ENCODE measurements at regions not wholly inside any gene's neighbourhood (a gene's known extent, or its start where the extent isn't known, plus 50 kb on each side); places are given as distances from the start of the nearest gene placed in this dataset.

GRCh38 chr2:106695919-106696318 lies 190.0 kb downstream of the ST6GAL2 start:
- H3K36me3 ChIP-seq (ENCODE audit: insufficient read depth, low read length), result no peaks in the 10 kb centered on the region
- BruUV-seq (replicated peaks), result no TSS peak
- no peaks in the 10 kb centered on the region for H4K20me1 ChIP-seq (ENCODE audit: insufficient read depth, low read length)
- DNase-seq (ENCODE audit: low spot score), result no peak
- ChIA-PET CTCF (ENCODE audit: unreplicated experiment) (no interaction called here), POLR2A (no interaction called here)
- H3K4me2 ChIP-seq (ENCODE audit: low read length), result no peak overlapping the region
- no peaks in the 10 kb centered on the region for H3K4me1 ChIP-seq (ENCODE audit: insufficient read depth, low read length, poor library complexity, severe bottlenecking)
- no peaks in the 10 kb centered on the region for H3K9me2 ChIP-seq (ENCODE audit: insufficient read depth, low read length)
- intact Hi-C loops (cut with micrococcal nuclease; ENCODE audit: unreplicated experiment), result no loop called here
- no peaks in the 10 kb centered on the region for H3K79me2 ChIP-seq (ENCODE audit: insufficient read depth, low read depth, low read length)
- no peaks in the 10 kb centered on the region for H3K9me3 ChIP-seq (ENCODE audit: low read length)
- H2AFZ ChIP-seq (ENCODE audit: low read length), result no peak overlapping the region
- H3K27ac ChIP-seq (ENCODE audit: low read depth, low read length, poor library complexity, severe bottlenecking), result no peak overlapping the region
- H3K4me3 ChIP-seq (ENCODE audit: low read depth, low read length, poor library complexity, severe bottlenecking), result no peak overlapping the region
- TF ChIP-seq EZH2phosphoT487 (IDR thresholded peaks at IDR 0.05; ENCODE audit: borderline replicate concordance, low read depth, low read length) (no peak), CTCF (conservative IDR thresholded peaks at IDR 0.05; ENCODE audit: low read length) (no peak)

GRCh38 chr2:106700616-106701015 lies 185.4 kb downstream of the ST6GAL2 start:
- ChIA-PET POLR2A (no interaction called here), CTCF (ENCODE audit: unreplicated experiment) (no interaction called here)
- H3K4me3 ChIP-seq (ENCODE audit: low read depth, low read length, poor library complexity, severe bottlenecking), result no peak overlapping the region
- intact Hi-C loops (cut with micrococcal nuclease; ENCODE audit: unreplicated experiment), result no loop called here
- no peak for DNase-seq (ENCODE audit: low spot score)
- no peaks in the 10 kb centered on the region for H3K79me2 ChIP-seq (ENCODE audit: insufficient read depth, low read depth, low read length)
- no peaks in the 10 kb centered on the region for H3K9me3 ChIP-seq (ENCODE audit: low read length)
- H3K4me1 ChIP-seq (ENCODE audit: insufficient read depth, low read length, poor library complexity, severe bottlenecking), result no peaks in the 10 kb centered on the region
- no peak for TF ChIP-seq CTCF (conservative IDR thresholded peaks at IDR 0.05; ENCODE audit: low read length)
- TF ChIP-seq EZH2phosphoT487 (IDR thresholded peaks at IDR 0.05; ENCODE audit: borderline replicate concordance, low read depth, low read length), result no peak
- H4K20me1 ChIP-seq (ENCODE audit: insufficient read depth, low read length), result no peaks in the 10 kb centered on the region
- no peak overlapping the region for H3K27ac ChIP-seq (ENCODE audit: low read depth, low read length, poor library complexity, severe bottlenecking)
- H2AFZ ChIP-seq (ENCODE audit: low read length), result no peak overlapping the region
- no peak overlapping the region for H3K4me2 ChIP-seq (ENCODE audit: low read length)
- no peaks in the 10 kb centered on the region for H3K36me3 ChIP-seq (ENCODE audit: insufficient read depth, low read length)
- no peaks in the 10 kb centered on the region for H3K9me2 ChIP-seq (ENCODE audit: insufficient read depth, low read length)
- no TSS peak for BruUV-seq (replicated peaks)

- H3K9me3 ChIP-seq (ENCODE audit: low read length), result no peaks in the 10 kb centered on the region
Measured at GRCh38 chr2:106701203-106702022, 184.6 kb downstream of the ST6GAL2 start.

More at GRCh38 chr2:106701203-106702022, 184.6 kb downstream of the ST6GAL2 start:
- Histone ChIP-seq H2AFZ (ENCODE audit: low read length) (no peak overlapping the region), H3K4me3 (ENCODE audit: low read depth, low read length, poor library complexity, severe bottlenecking) (no peak overlapping the region), H3K4me1 (ENCODE audit: insufficient read depth, low read length, poor library complexity, severe bottlenecking) (no peaks in the 10 kb centered on the region), H3K36me3 (ENCODE audit: insufficient read depth, low read length) (no peaks in the 10 kb centered on the region), H3K9me2 (ENCODE audit: insufficient read depth, low read length) (no peaks in the 10 kb centered on the region), H4K20me1 (ENCODE audit: insufficient read depth, low read length) (no peaks in the 10 kb centered on the region), H3K4me2 (ENCODE audit: low read length) (no peak overlapping the region), H3K27ac (ENCODE audit: low read depth, low read length, poor library complexity, severe bottlenecking) (no peak overlapping the region), H3K79me2 (ENCODE audit: insufficient read depth, low read depth, low read length) (no peaks in the 10 kb centered on the region)
- TF ChIP-seq CTCF (conservative IDR thresholded peaks at IDR 0.05; ENCODE audit: low read length), result no peak
- TF ChIP-seq EZH2phosphoT487 (IDR thresholded peaks at IDR 0.05; ENCODE audit: borderline replicate concordance, low read depth, low read length), result no peak
- CTCF ChIA-PET (ENCODE audit: unreplicated experiment), result no interaction called here
- intact Hi-C loops (cut with micrococcal nuclease; ENCODE audit: unreplicated experiment), result no loop called here
- no peak for DNase-seq (ENCODE audit: low spot score)
- BruUV-seq (replicated peaks), result no TSS peak
- POLR2A ChIA-PET, result no interaction called here

Measured in OCI-LY7 (cell line).